SU-DHL-6 (cell line): ENCODE measurements at regions not wholly inside any gene's neighbourhood (a gene's known extent, or its start where the extent isn't known, plus 50 kb on each side); places are given as distances from the start of the nearest gene placed in this dataset.

Experiments used
- H2AFZ ChIP-seq: fragments of 200-600 bp; sonication (generic); 2 replicates; pipeline ENCODE4 v1.6.1; 2014; ENCODE audit warnings: low read depth, mild to moderate bottlenecking, moderate library complexity, mixed read lengths, antibody characterized with exemption, low read length; ENCODE audit not compliant: severe bottlenecking
- H3F3A ChIP-seq: fragments of 200-600 bp; shearing (Covaris generic); 2 replicates; pipeline ENCODE4 v1.6.0; 2016; ENCODE audit warnings: antibody characterized with exemption, mild to moderate bottlenecking; ENCODE audit not compliant: insufficient read depth
- H3K27ac ChIP-seq: fragments of 200-600 bp; sonication (generic); 2 replicates; pipeline ENCODE4 v1.5.1; 2016; ENCODE audit warnings: low read depth, mild to moderate bottlenecking, low read length, moderate library complexity, mixed read lengths
- H3K27me3 ChIP-seq: fragments of 200-600 bp; sonication (generic), shearing (Covaris generic); 2 replicates; pipeline ENCODE4 v1.6.0; 2014; ENCODE audit warnings: mild to moderate bottlenecking, low read length
- H3K36me3 ChIP-seq: fragments of 200-600 bp; sonication (generic); 2 replicates; pipeline ENCODE4 v1.6.1; 2014; ENCODE audit warnings: mild to moderate bottlenecking, low read length, mixed read lengths
- H3K4me2 ChIP-seq: fragments of 300-600, 200-600 bp; shearing (Covaris generic), sonication (generic); 2 replicates; pipeline ENCODE4 v1.6.0; 2014; ENCODE audit warnings: low read length, low read depth, mild to moderate bottlenecking; ENCODE audit not compliant: poor library complexity, severe bottlenecking
- H3K4me3 ChIP-seq: fragments of 200-600 bp; sonication (generic); 2 replicates; pipeline ENCODE4 v1.5.1; 2014; ENCODE audit warnings: antibody characterized with exemption, low read length, mild to moderate bottlenecking, mixed read lengths; ENCODE audit not compliant: insufficient read depth, poor library complexity, severe bottlenecking
- H3K79me2 ChIP-seq: fragments of 200-600 bp; sonication (generic); 2 replicates; pipeline ENCODE4 v1.6.1; 2014; ENCODE audit warnings: mild to moderate bottlenecking, low read length, moderate library complexity; ENCODE audit not compliant: insufficient read depth
- H3K9ac ChIP-seq: fragments of 200-600 bp; sonication (generic); 2 replicates; pipeline ENCODE4 v1.7.0; 2014; ENCODE audit warnings: mild to moderate bottlenecking, low read length
- H3K9me2 ChIP-seq: fragments of 200-600 bp; sonication (generic); replicated peaks from 2 replicates; pipeline ENCODE4 v1.6.1; 2014; ENCODE audit warnings: low read length; ENCODE audit not compliant: insufficient read depth
- H3K9me3 ChIP-seq: fragments of 200-600 bp; sonication (generic); 2 replicates; pipeline ENCODE4 v1.6.1; 2014; ENCODE audit warnings: low read length, mixed read lengths; ENCODE audit not compliant: insufficient read depth
- H4K20me1 ChIP-seq: fragments of 200-600 bp; sonication (generic); 2 replicates; pipeline ENCODE4 v1.6.1; 2014; ENCODE audit warnings: low read depth, mild to moderate bottlenecking, antibody characterized with exemption, low read length, moderate library complexity, mixed read lengths
- EZH2phosphoT487 ChIP-seq: fragments of 200-600 bp; sonication (generic), shearing (Covaris generic); conservative IDR thresholded peaks from 2 replicates; pipeline ENCODE4 v1.6.1; 2018; ENCODE audit warnings: mild to moderate bottlenecking, antibody characterized with exemption, low read length, moderate library complexity, mixed read lengths
- TF ChIP-seq, protein P1 (sequence below): fragments of 200-600 bp; sonication (generic); IDR thresholded peaks from one replicate; pipeline ENCODE4 v1.5.1; 2017; ENCODE audit warnings: antibody characterized with exemption, mild to moderate bottlenecking, low read length, moderate library complexity; ENCODE audit not compliant: insufficient read depth, poor library complexity, severe bottlenecking

DNA sequence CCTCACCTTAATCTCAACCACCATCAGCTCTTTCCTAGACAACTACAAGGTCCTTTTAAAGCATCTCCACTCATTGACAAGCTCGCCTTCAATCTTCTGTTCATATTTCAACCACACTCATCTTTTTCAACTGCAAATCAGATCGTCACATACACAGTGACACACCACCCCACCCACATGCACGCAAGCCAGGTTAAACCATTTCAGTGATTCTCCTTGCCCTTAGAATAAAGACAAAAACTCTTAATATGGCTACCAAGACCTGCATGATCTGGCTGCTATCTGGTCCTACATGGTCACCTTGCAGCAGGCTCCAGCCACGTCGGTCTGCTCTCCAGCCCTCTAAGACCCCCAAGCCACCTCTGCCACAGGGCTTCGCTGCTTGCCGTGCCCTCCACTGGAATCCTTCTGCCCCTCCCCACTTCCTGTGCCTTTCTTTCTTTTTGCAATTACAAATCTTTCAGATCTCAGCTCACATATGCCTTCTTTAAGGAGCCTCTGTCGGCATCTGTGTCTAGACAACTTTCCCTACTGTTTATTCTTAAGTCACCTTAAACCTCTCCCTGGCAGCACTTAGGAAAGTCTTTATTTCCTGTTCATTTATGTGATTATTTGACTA, 507.3 kb upstream of the ARID1B start:
- Histone ChIP-seq H3K4me2 (no peak overlapping the region), H2AFZ (no peak overlapping the region), H3K4me3 (no peak overlapping the region), H3K27me3 (no peaks in the 10 kb centered on the region), H3K27ac (no peak overlapping the region), H3K9ac (no peak overlapping the region), H3K36me3 (no peaks in the 10 kb centered on the region), H3K9me3 (no peaks in the 10 kb centered on the region), H4K20me1 (no peaks in the 10 kb centered on the region), H3K9me2 (no peaks in the 10 kb centered on the region), H3F3A (no peaks in the 10 kb centered on the region), H3K79me2 (no peaks in the 10 kb centered on the region)
- TF ChIP-seq, protein P1, sequence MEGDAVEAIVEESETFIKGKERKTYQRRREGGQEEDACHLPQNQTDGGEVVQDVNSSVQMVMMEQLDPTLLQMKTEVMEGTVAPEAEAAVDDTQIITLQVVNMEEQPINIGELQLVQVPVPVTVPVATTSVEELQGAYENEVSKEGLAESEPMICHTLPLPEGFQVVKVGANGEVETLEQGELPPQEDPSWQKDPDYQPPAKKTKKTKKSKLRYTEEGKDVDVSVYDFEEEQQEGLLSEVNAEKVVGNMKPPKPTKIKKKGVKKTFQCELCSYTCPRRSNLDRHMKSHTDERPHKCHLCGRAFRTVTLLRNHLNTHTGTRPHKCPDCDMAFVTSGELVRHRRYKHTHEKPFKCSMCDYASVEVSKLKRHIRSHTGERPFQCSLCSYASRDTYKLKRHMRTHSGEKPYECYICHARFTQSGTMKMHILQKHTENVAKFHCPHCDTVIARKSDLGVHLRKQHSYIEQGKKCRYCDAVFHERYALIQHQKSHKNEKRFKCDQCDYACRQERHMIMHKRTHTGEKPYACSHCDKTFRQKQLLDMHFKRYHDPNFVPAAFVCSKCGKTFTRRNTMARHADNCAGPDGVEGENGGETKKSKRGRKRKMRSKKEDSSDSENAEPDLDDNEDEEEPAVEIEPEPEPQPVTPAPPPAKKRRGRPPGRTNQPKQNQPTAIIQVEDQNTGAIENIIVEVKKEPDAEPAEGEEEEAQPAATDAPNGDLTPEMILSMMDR = no peak
- no peak for TF ChIP-seq EZH2phosphoT487

GRCh38 chr6:156268849-156269248, 508.3 kb upstream of the ARID1B start:
- TF ChIP-seq EZH2phosphoT487 = no peak
- TF ChIP-seq, protein P1 = no peak
- no peaks in the 10 kb centered on the region for H3K27me3 ChIP-seq
- H3F3A ChIP-seq = no peaks in the 10 kb centered on the region
- no peak overlapping the region for H2AFZ ChIP-seq
- no peaks in the 10 kb centered on the region for H3K79me2 ChIP-seq
- no peaks in the 10 kb centered on the region for H4K20me1 ChIP-seq
- no peak overlapping the region for H3K4me3 ChIP-seq
- H3K4me2 ChIP-seq = no peak overlapping the region
- H3K9ac ChIP-seq = no peak overlapping the region
- H3K9me3 ChIP-seq = no peaks in the 10 kb centered on the region
- no peaks in the 10 kb centered on the region for H3K36me3 ChIP-seq
- no peak overlapping the region for H3K27ac ChIP-seq
- no peaks in the 10 kb centered on the region for H3K9me2 ChIP-seq

- TF ChIP-seq, protein P1 = no peak
- TF ChIP-seq EZH2phosphoT487 = no peak
- no peaks in the 10 kb centered on the region for H3K79me2 ChIP-seq
- H3K27ac ChIP-seq = no peak overlapping the region
- H2AFZ ChIP-seq = no peak overlapping the region
- H4K20me1 ChIP-seq = no peaks in the 10 kb centered on the region
- H3K36me3 ChIP-seq = no peaks in the 10 kb centered on the region
- H3F3A ChIP-seq = no peaks in the 10 kb centered on the region
- no peak overlapping the region for H3K4me2 ChIP-seq
- no peaks in the 10 kb centered on the region for H3K9me3 ChIP-seq
- H3K9me2 ChIP-seq = no peaks in the 10 kb centered on the region
- no peak overlapping the region for H3K4me3 ChIP-seq
- no peaks in the 10 kb centered on the region for H3K27me3 ChIP-seq
- no peak overlapping the region for H3K9ac ChIP-seq
These were observed 515.2 kb upstream of the ARID1B start for GRCh38 chr6:156262014-156262413.
